Ishikawa (cell line): ENCODE measurements at regions not wholly inside any gene's neighbourhood (a gene's known extent, or its start where the extent isn't known, plus 50 kb on each side); places are given as distances from the start of the nearest gene placed in this dataset.

Experiments used
- CEBPB ChIP-seq: IDR thresholded peaks from 2 replicates; pipeline ENCODE4 v1.6.1; 2012
- CREB1 ChIP-seq: IDR thresholded peaks from 2 replicates; pipeline ENCODE4 v1.6.1; 2012; ENCODE audit warnings: low read depth
- EGR1 ChIP-seq: IDR thresholded peaks from 2 replicates; pipeline ENCODE4 v1.6.1; 2012
- EP300 ChIP-seq: IDR thresholded peaks from 2 replicates; pipeline ENCODE4 v1.6.1; 2012; ENCODE audit warnings: borderline replicate concordance
- FOXM1 ChIP-seq: IDR thresholded peaks from 2 replicates; pipeline ENCODE4 v1.6.1; 2012; ENCODE audit warnings: low read depth, borderline replicate concordance
- MAX ChIP-seq: IDR thresholded peaks from 2 replicates; pipeline ENCODE4 v1.6.1; 2012
- NFIC ChIP-seq: IDR thresholded peaks from 2 replicates; pipeline ENCODE4 v1.6.1; 2012
- RAD21 ChIP-seq: IDR thresholded peaks from 2 replicates; pipeline ENCODE4 v1.6.1; 2012; ENCODE audit warnings: low read depth
- REST ChIP-seq: IDR thresholded peaks from 2 replicates; pipeline ENCODE4 v1.6.1; 2012; ENCODE audit warnings: low read depth, mild to moderate bottlenecking
- TAF1 ChIP-seq: IDR thresholded peaks from 2 replicates; pipeline ENCODE4 v1.6.1; 2012; ENCODE audit warnings: low read depth, mild to moderate bottlenecking
- TCF12 ChIP-seq: IDR thresholded peaks from 2 replicates; pipeline ENCODE4 v1.6.1; 2012; ENCODE audit warnings: low read depth
- TEAD4 ChIP-seq: IDR thresholded peaks from 2 replicates; pipeline ENCODE4 v1.6.1; 2012
- USF1 ChIP-seq: IDR thresholded peaks from 2 replicates; pipeline ENCODE4 v1.6.1; 2012
- YY1 ChIP-seq: IDR thresholded peaks from 2 replicates; pipeline ENCODE4 v1.6.1; 2012; ENCODE audit warnings: low read depth
- ZBTB7A ChIP-seq: IDR thresholded peaks from 2 replicates; pipeline ENCODE4 v1.6.1; 2012; ENCODE audit warnings: low read depth

GRCh38 chr4:19214591-19215186 lies 1037.0 kb upstream of the SLIT2 start:
- TF ChIP-seq USF1 = no peak
- TF ChIP-seq EP300 = no peak
- TF ChIP-seq TAF1 = no peak
- TF ChIP-seq NFIC = no peak
- TF ChIP-seq RAD21 = no peak
- no peak for TF ChIP-seq ZBTB7A
- TF ChIP-seq FOXM1 = no peak
- no peak for TF ChIP-seq EGR1
- TF ChIP-seq TCF12 = no peak
- TF ChIP-seq MAX = no peak
- TF ChIP-seq YY1 = no peak
- no peak for TF ChIP-seq CREB1
- no peak for TF ChIP-seq REST
- no peak for TF ChIP-seq TEAD4
- TF ChIP-seq CEBPB = no peak

GRCh38 chr4:19213388-19213787 lies 1038.3 kb upstream of the SLIT2 start:
- TF ChIP-seq RAD21 = no peak
- no peak for TF ChIP-seq USF1
- no peak for TF ChIP-seq ZBTB7A
- TF ChIP-seq YY1 = no peak
- no peak for TF ChIP-seq TAF1
- TF ChIP-seq TEAD4 = no peak
- TF ChIP-seq NFIC = no peak
- TF ChIP-seq CEBPB = no peak
- TF ChIP-seq CREB1 = no peak
- TF ChIP-seq EP300 = no peak
- no peak for TF ChIP-seq REST
- no peak for TF ChIP-seq FOXM1
- TF ChIP-seq EGR1 = no peak
- TF ChIP-seq TCF12 = no peak
- no peak for TF ChIP-seq MAX

- TF ChIP-seq MAX (no peak), TEAD4 (no peak), TAF1 (no peak), ZBTB7A (no peak), EP300 (no peak)
Measured at GRCh38 chr4:19205853-19206252, 1045.9 kb upstream of the SLIT2 start.

- no peak for TF ChIP-seq RAD21
- no peak for TF ChIP-seq FOXM1
- no peak for TF ChIP-seq ZBTB7A
- no peak for TF ChIP-seq EP300
- no peak for TF ChIP-seq CEBPB
Measured at GRCh38 chr4:19195696-19196095, 1056.0 kb upstream of the SLIT2 start.

- no peak for TF ChIP-seq TEAD4
- TF ChIP-seq NFIC = no peak
Measured at GRCh38 chr4:19194672-19195071, 1057.0 kb upstream of the SLIT2 start.

GRCh38 chr4:19193274-19193981 lies 1058.3 kb upstream of the SLIT2 start:
- TF ChIP-seq USF1 = no peak
- no peak for TF ChIP-seq TAF1
- no peak for TF ChIP-seq YY1
- no peak for TF ChIP-seq ZBTB7A
- TF ChIP-seq MAX = no peak
- no peak for TF ChIP-seq CEBPB
- no peak for TF ChIP-seq EP300
- TF ChIP-seq FOXM1 = no peak
- no peak for TF ChIP-seq REST
- no peak for TF ChIP-seq EGR1
- no peak for TF ChIP-seq CREB1
- no peak for TF ChIP-seq TCF12
- TF ChIP-seq TEAD4 = no peak
